SKM-1 treated with dmso at 0.1 percent for 144 hours (cell line): ENCODE measurements at regions not wholly inside any gene's neighbourhood (a gene's known extent, or its start where the extent isn't known, plus 50 kb on each side); places are given as distances from the start of the nearest gene placed in this dataset.

Experiments
- DNase-seq: peaks from one replicate; lab custom pipeline; 2025; ENCODE audit not compliant: unreplicated experiment; lab: John Stamatoyannopoulos, UW

- no peak for DNase-seq
Measured at GRCh38 chr20:7828437-7828836, 111.8 kb downstream of the HAO1 start.

GRCh38 chr20:7829031-7829430 is 111.2 kb downstream of the HAO1 start:
- DNase-seq, result no peak

GRCh38 chr20:7829776-7830175 is 110.5 kb downstream of the HAO1 start:
- no peak for DNase-seq
